ENCODE measurements at regions not wholly inside any gene's neighbourhood (a gene's known extent, or its start where the extent isn't known, plus 50 kb on each side); places are given as distances from the start of the nearest gene placed in this dataset.

GRCh38 chr6:95686895-95687294 is 109.6 kb downstream of the MANEA start:
- TF ChIP-seq, protein P1, sequence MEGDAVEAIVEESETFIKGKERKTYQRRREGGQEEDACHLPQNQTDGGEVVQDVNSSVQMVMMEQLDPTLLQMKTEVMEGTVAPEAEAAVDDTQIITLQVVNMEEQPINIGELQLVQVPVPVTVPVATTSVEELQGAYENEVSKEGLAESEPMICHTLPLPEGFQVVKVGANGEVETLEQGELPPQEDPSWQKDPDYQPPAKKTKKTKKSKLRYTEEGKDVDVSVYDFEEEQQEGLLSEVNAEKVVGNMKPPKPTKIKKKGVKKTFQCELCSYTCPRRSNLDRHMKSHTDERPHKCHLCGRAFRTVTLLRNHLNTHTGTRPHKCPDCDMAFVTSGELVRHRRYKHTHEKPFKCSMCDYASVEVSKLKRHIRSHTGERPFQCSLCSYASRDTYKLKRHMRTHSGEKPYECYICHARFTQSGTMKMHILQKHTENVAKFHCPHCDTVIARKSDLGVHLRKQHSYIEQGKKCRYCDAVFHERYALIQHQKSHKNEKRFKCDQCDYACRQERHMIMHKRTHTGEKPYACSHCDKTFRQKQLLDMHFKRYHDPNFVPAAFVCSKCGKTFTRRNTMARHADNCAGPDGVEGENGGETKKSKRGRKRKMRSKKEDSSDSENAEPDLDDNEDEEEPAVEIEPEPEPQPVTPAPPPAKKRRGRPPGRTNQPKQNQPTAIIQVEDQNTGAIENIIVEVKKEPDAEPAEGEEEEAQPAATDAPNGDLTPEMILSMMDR (conservative IDR thresholded peaks at IDR 0.05 in 1 of 2, IDR thresholded peaks at IDR 0.05 in 1 of 2; ENCODE audit: extremely low read depth in 1 of 2, insufficient read depth in 1 of 2, low read depth in 1 of 2, low read length in 2 of 2): no peak
- TF ChIP-seq EZH2 (IDR thresholded peaks at IDR 0.05; ENCODE audit: borderline replicate concordance, low read length): no peak
